Tibial artery (tissue), 4 donors: ENCODE measurements at regions not wholly inside any gene's neighbourhood (a gene's known extent, or its start where the extent isn't known, plus 50 kb on each side); places are given as distances from the start of the nearest gene placed in this dataset.

Source experiments
- DNase-seq, 2 donors: peaks; one replicate each; pipeline ENCODE4 v3.0.0-alpha.2; 2019
- H3K27ac ChIP-seq, 2 donors: fragments of 200-600 bp; sonication (generic) in 1 of 2; 1 replicate in 1 of 2; 2 replicates in 1 of 2; pipeline ENCODE4 v1.5.1; 2018 to 2019; ENCODE audit warnings: mild to moderate bottlenecking in 1 of 2
- H3K27me3 ChIP-seq, 2 donors: fragments of 200-600 bp; sonication (generic) in 1 of 2; one replicate each; pipeline versions ENCODE4 v1.5.1 to v1.6.0; 2016 to 2019
- H3K36me3 ChIP-seq, 3 donors: fragments of 200-600 bp; sonication (generic) in 2 of 3; one replicate each; pipeline ENCODE4 v1.5.1; 2016 to 2019; ENCODE audit warnings: mild to moderate bottlenecking in 2 of 3
- H3K4me1 ChIP-seq, 4 donors: fragments of 200-600 bp; sonication (generic) in 2 of 4; 1 replicate in 3 of 4; 2 replicates in 1 of 4; pipeline ENCODE4 v1.5.1; 2016 to 2019
- H3K4me3 ChIP-seq, 2 donors: fragments of 200-600 bp; sonication (generic) in 1 of 2; 1 replicate in 1 of 2; 2 replicates in 1 of 2; pipeline ENCODE4 v1.5.1; 2018 to 2019; ENCODE audit warnings: mild to moderate bottlenecking in 2 of 2
- H3K9me3 ChIP-seq, 3 donors: fragments of 200-600 bp; sonication (generic) in 1 of 3; one replicate each; pipeline ENCODE4 v1.5.1; 2016 to 2019
- CTCF ChIP-seq, 2 experiments: fragments of 200-600 bp in 1 of 2; fragments of 450-650 bp in 1 of 2; IDR thresholded peaks; one replicate each; pipeline ENCODE4 v1.5.1; 2017 to 2019; ENCODE audit warnings: antibody characterized with exemption in 2 of 2, mild to moderate bottlenecking in 1 of 2, moderate library complexity in 1 of 2
- intact Hi-C: fragments of 100-400 bp; cut with DNase I; formaldehyde crosslinking; loops from one replicate; pipeline ENCODE4 v1.15.0; 2023; ENCODE audit warnings: low total_unique reads

- Histone ChIP-seq H3K27ac (no peak overlapping the region), H3K9me3 (no peaks in the 10 kb centered on the region), H3K4me1 (peaks cover 0 to 49% (median 25%) of the 10 kb centered on the region in 4 donors), H3K4me3 (no peak overlapping the region), H3K27me3 (no peaks in the 10 kb centered on the region), H3K36me3 (no peaks in the 10 kb centered on the region)
- DNase-seq, result no peak
- intact Hi-C loops, result no loop called here
- no peak for TF ChIP-seq CTCF (IDR thresholded peaks at IDR 0.05)
Observed at GRCh38 chr9:88738709-88739108, 203.7 kb downstream of the NXNL2 start.

- Histone ChIP-seq H3K9me3 (no peaks in the 10 kb centered on the region), H3K27me3 (no peaks in the 10 kb centered on the region), H3K36me3 (no peaks in the 10 kb centered on the region), H3K4me1 (peaks cover 0 to 44% (median 23%) of the 10 kb centered on the region in 4 donors), H3K27ac (no peak overlapping the region), H3K4me3 (no peak overlapping the region)
- intact Hi-C loops, result no loop called here
- DNase-seq, result no peak
- no peak for TF ChIP-seq CTCF (IDR thresholded peaks at IDR 0.05)
Observed at GRCh38 chr9:88739373-88739772, 204.4 kb downstream of the NXNL2 start.

GRCh38 chr9:88740844-88741243, 205.9 kb downstream of the NXNL2 start:
- Histone ChIP-seq H3K27ac (no peak overlapping the region), H3K27me3 (no peaks in the 10 kb centered on the region), H3K9me3 (no peaks in the 10 kb centered on the region), H3K36me3 (no peaks in the 10 kb centered on the region), H3K4me1 (peaks cover 0 to 42% (median 23%) of the 10 kb centered on the region in 4 donors), H3K4me3 (no peak overlapping the region)
- no peak for DNase-seq
- intact Hi-C loops, result no loop called here
- TF ChIP-seq CTCF (IDR thresholded peaks at IDR 0.05), result no peak

GRCh38 chr9:88741335-88741734, 206.4 kb downstream of the NXNL2 start:
- intact Hi-C loops, result no loop called here
- H3K4me1 ChIP-seq, result peaks cover 0 to 43% (median 25%) of the 10 kb centered on the region in 4 donors
- TF ChIP-seq CTCF (IDR thresholded peaks at IDR 0.05), result no peak

GRCh38 chr9:88742483-88742882, 207.5 kb downstream of the NXNL2 start:
- no peak for TF ChIP-seq CTCF (IDR thresholded peaks at IDR 0.05)

More at GRCh38 chr9:88741335-88741734, 206.4 kb downstream of the NXNL2 start:
- H3K9me3 ChIP-seq, result no peaks in the 10 kb centered on the region
- no peak overlapping the region for H3K27ac ChIP-seq
- H3K27me3 ChIP-seq, result no peaks in the 10 kb centered on the region
- H3K4me3 ChIP-seq, result no peak overlapping the region
- no peak for DNase-seq
- no peaks in the 10 kb centered on the region for H3K36me3 ChIP-seq

GRCh38 chr9:88742905-88743304, 207.9 kb downstream of the NXNL2 start:
- no peaks in the 10 kb centered on the region for H3K27me3 ChIP-seq
- peak overlapping the region; percentile 20 to 54 for H3K27ac ChIP-seq
- H3K4me3 ChIP-seq, result no peak overlapping the region
- DNase-seq, result no peak
- no peaks in the 10 kb centered on the region for H3K36me3 ChIP-seq
- H3K4me1 ChIP-seq, result peaks cover 0 to 51% (median 36%) of the 10 kb centered on the region in 4 donors
- no peaks in the 10 kb centered on the region for H3K9me3 ChIP-seq
- intact Hi-C loops, result no loop called here
- TF ChIP-seq CTCF (IDR thresholded peaks at IDR 0.05), result no peak

More at GRCh38 chr9:88742483-88742882, 207.5 kb downstream of the NXNL2 start:
- H3K36me3 ChIP-seq, result no peaks in the 10 kb centered on the region
- peaks cover 0 to 47% (median 32%) of the 10 kb centered on the region in 4 donors for H3K4me1 ChIP-seq
- no peak overlapping the region for H3K4me3 ChIP-seq
- DNase-seq, result peak; percentile 71 to 87
- H3K9me3 ChIP-seq, result no peaks in the 10 kb centered on the region
- H3K27me3 ChIP-seq, result no peaks in the 10 kb centered on the region
- peak overlapping the region; percentile 54 to 61 for H3K27ac ChIP-seq
- intact Hi-C loops, result no loop called here
